Keratinocyte (primary cell): ENCODE measurements at regions not wholly inside any gene's neighbourhood (a gene's known extent, or its start where the extent isn't known, plus 50 kb on each side); places are given as distances from the start of the nearest gene placed in this dataset.

Experiments used
- DNase-seq: peaks from one replicate; pipeline ENCODE4 v3.0.0-alpha.2; 2011; ENCODE audit warnings: low read depth, missing footprints, low spot score
- FAIRE-seq: peaks from 2 replicates; lab custom pipeline; 2011; peaks lifted over from hg19 to GRCh38; lab: Jason Lieb, UNC
- H2AFZ ChIP-seq: 2 replicates; pipeline ENCODE4 v1.6.0; 2012; ENCODE audit warnings: low read length, control low read depth, inconsistent platforms; ENCODE audit not compliant: control insufficient read depth
- H3K27ac ChIP-seq: 2 replicates; pipeline ENCODE4 v1.5.1; 2011; ENCODE audit warnings: low read length; ENCODE audit not compliant: control insufficient read depth, insufficient read depth
- H3K27me3 ChIP-seq: 3 replicates; pipeline ENCODE4 v1.6.0; 2011; ENCODE audit warnings: low read length; ENCODE audit not compliant: control insufficient read depth, insufficient read depth; ENCODE audit errors: extremely low read depth
- H3K36me3 ChIP-seq, 2 experiments: 2 replicates in 1 of 2; 3 replicates in 1 of 2; pipeline ENCODE4 v1.5.1; 2011; ENCODE audit warnings: low read length in 2 of 2, mild to moderate bottlenecking in 1 of 2; ENCODE audit not compliant: control insufficient read depth in 2 of 2, insufficient read depth in 2 of 2; ENCODE audit errors: extremely low read depth in 1 of 2
- H3K4me1 ChIP-seq: 3 replicates; pipeline ENCODE4 v1.5.1; 2011; ENCODE audit warnings: low read length; ENCODE audit not compliant: control insufficient read depth, insufficient read depth; ENCODE audit errors: extremely low read depth
- H3K4me2 ChIP-seq: 3 replicates; pipeline ENCODE4 v1.6.0; 2011; ENCODE audit warnings: low read depth, low read length; ENCODE audit not compliant: control insufficient read depth, insufficient read depth; ENCODE audit errors: extremely low read depth
- H3K4me3 ChIP-seq, 3 experiments: fragments of 200-600 bp in 1 of 3; sonication (generic) in 1 of 3; 2 replicates in 2 of 3; 3 replicates in 1 of 3; pipeline ENCODE4 v1.5.1; 2011 to 2016; ENCODE audit warnings: low read length in 3 of 3, mild to moderate bottlenecking in 3 of 3, control low read depth in 2 of 3, inconsistent platforms in 1 of 3, low read depth in 1 of 3, mixed read lengths in 1 of 3, mixed run types in 1 of 3, moderate library complexity in 1 of 3; ENCODE audit not compliant: control insufficient read depth in 2 of 3, insufficient read depth in 2 of 3; ENCODE audit errors: extremely low read depth in 1 of 3
- H3K79me2 ChIP-seq: 2 replicates; pipeline ENCODE4 v1.6.0; 2012; ENCODE audit warnings: low read length; ENCODE audit not compliant: control insufficient read depth, insufficient read depth
- H3K9ac ChIP-seq: 3 replicates; pipeline ENCODE4 v1.6.0; 2011; ENCODE audit warnings: low read length; ENCODE audit not compliant: control insufficient read depth, insufficient read depth; ENCODE audit errors: extremely low read depth
- H3K9me1 ChIP-seq: 3 replicates; pipeline ENCODE4 v1.6.0; 2011; ENCODE audit warnings: low read length; ENCODE audit not compliant: control insufficient read depth, insufficient read depth; ENCODE audit errors: extremely low read depth
- H3K9me3 ChIP-seq: 2 replicates; pipeline ENCODE4 v1.5.1; 2012; ENCODE audit warnings: low read depth, low read length; ENCODE audit not compliant: control insufficient read depth
- H4K20me1 ChIP-seq: 3 replicates; pipeline ENCODE4 v1.6.0; 2011; ENCODE audit warnings: low read length; ENCODE audit not compliant: control insufficient read depth, insufficient read depth; ENCODE audit errors: extremely low read depth
- CTCF ChIP-seq, 3 experiments: IDR thresholded peaks in 1 of 3; conservative IDR thresholded peaks in 1 of 3; optimal IDR thresholded peaks in 1 of 3; 2 replicates in 2 of 3; 3 replicates in 1 of 3; pipeline versions ENCODE3 to v1.5.1; 2011; ENCODE audit warnings: low read length in 3 of 3, mild to moderate bottlenecking in 3 of 3, moderate library complexity in 2 of 3, control low read depth in 1 of 3, inconsistent platforms in 1 of 3; ENCODE audit not compliant: insufficient read depth in 2 of 3; ENCODE audit errors: extremely low read depth in 1 of 3
- EZH2 ChIP-seq: IDR thresholded peaks from one replicate; pipeline ENCODE4 v1.6.1; 2012; ENCODE audit warnings: inconsistent platforms, mild to moderate bottlenecking, low read length, moderate library complexity
- dilution Hi-C: fragments of 300-500 bp; cut with MboI; formaldehyde crosslinking; loops from one replicate; pipeline ENCODE4 v1.7.0; 2020; ENCODE audit warnings: low sequenced_read_pairs; ENCODE audit not compliant: extremely low pct_ligation_motif_present

- H3K4me1 ChIP-seq: no peaks in the 10 kb centered on the region
- H3K9ac ChIP-seq: no peak overlapping the region
- H2AFZ ChIP-seq: no peak overlapping the region
- DNase-seq (no peak), FAIRE-seq (no peak)
- TF ChIP-seq CTCF (optimal IDR thresholded peaks at IDR 0.05 in 1 of 3, IDR thresholded peaks at IDR 0.05 in 1 of 3, conservative IDR thresholded peaks at IDR 0.05 in 1 of 3; ENCODE audit: extremely low read depth in 1 of 3, insufficient read depth in 2 of 3, low read length in 3 of 3) (no peak), EZH2 (no peak)
- H3K36me3 ChIP-seq: no peaks in the 10 kb centered on the region
- H3K27ac ChIP-seq: no peak overlapping the region
- dilution Hi-C loops: no loop called here
- H3K27me3 ChIP-seq: no peaks in the 10 kb centered on the region
- H3K79me2 ChIP-seq: no peaks in the 10 kb centered on the region
- H3K4me3 ChIP-seq: no peak overlapping the region
- no peak overlapping the region for H3K4me2 ChIP-seq
- no peaks in the 10 kb centered on the region for H4K20me1 ChIP-seq
- H3K9me1 ChIP-seq: no peaks in the 10 kb centered on the region
- no peaks in the 10 kb centered on the region for H3K9me3 ChIP-seq
Measured at GRCh38 chr3:164233951-164234350, 844.3 kb downstream of the SI start.

DNA sequence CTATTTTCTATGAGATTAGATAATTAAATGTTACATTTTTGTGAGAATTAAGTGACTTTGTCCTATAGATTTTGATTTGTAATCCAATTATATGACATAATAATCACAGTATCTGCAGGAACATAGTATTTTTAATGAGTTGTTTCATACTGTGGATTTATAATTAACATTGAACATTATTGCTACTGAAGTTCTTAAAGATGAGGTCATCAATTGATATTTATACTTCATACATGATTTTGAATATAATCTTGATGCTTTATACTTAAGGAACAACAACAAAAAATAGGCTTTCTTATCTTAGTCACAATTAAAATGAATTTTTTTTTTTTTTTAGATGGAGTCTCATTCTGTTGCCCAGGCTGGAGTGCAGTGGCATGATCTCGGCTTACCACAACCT lies 846.6 kb downstream of the SI start:
- no peak overlapping the region for H3K9ac ChIP-seq

More for the DNA sequence above, 846.6 kb downstream of the SI start:
- dilution Hi-C loops: no loop called here
- Histone ChIP-seq H3K36me3 (no peaks in the 10 kb centered on the region), H3K4me2 (no peak overlapping the region), H2AFZ (no peak overlapping the region), H4K20me1 (no peaks in the 10 kb centered on the region), H3K4me1 (no peaks in the 10 kb centered on the region), H3K9me1 (no peaks in the 10 kb centered on the region), H3K27me3 (no peaks in the 10 kb centered on the region), H3K27ac (no peak overlapping the region), H3K79me2 (no peaks in the 10 kb centered on the region), H3K4me3 (no peak overlapping the region), H3K9me3 (no peaks in the 10 kb centered on the region)
- no peak for TF ChIP-seq CTCF (optimal IDR thresholded peaks at IDR 0.05 in 1 of 3, IDR thresholded peaks at IDR 0.05 in 1 of 3, conservative IDR thresholded peaks at IDR 0.05 in 1 of 3; ENCODE audit: extremely low read depth in 1 of 3, insufficient read depth in 2 of 3, low read length in 3 of 3)
- no peak for TF ChIP-seq EZH2
- DNase-seq (no peak), FAIRE-seq (no peak)
